Neural progenitor cell (in vitro differentiated cells): ENCODE measurements at regions not wholly inside any gene's neighbourhood (a gene's known extent, or its start where the extent isn't known, plus 50 kb on each side); places are given as distances from the start of the nearest gene placed in this dataset.

Experiments used
- DNase-seq: peaks from one replicate; pipeline ENCODE4 v3.0.0-alpha.2; 2016; ENCODE audit warnings: low spot score
- H2AFZ ChIP-seq: fragments of 200-600 bp; sonication (generic); replicated peaks from 2 replicates; pipeline ENCODE4 v1.6.1; 2016; ENCODE audit warnings: antibody characterized with exemption
- H3F3A ChIP-seq: fragments of 200-600 bp; sonication (generic); 2 replicates; pipeline ENCODE4 v1.6.1; 2016; ENCODE audit warnings: antibody characterized with exemption, low read depth
- H3K27ac ChIP-seq: fragments of 200-600 bp; sonication (generic); 2 replicates; pipeline ENCODE4 v1.5.1; 2016; ENCODE audit warnings: mild to moderate bottlenecking
- H3K27me3 ChIP-seq: fragments of 200-600 bp; sonication (generic); 2 replicates; pipeline ENCODE4 v1.6.1; 2016; ENCODE audit warnings: mild to moderate bottlenecking, moderate library complexity
- H3K36me3 ChIP-seq: fragments of 200-600 bp; sonication (generic); 2 replicates; pipeline ENCODE4 v1.5.1; 2016
- H3K4me1 ChIP-seq: fragments of 200-600 bp; sonication (generic); 2 replicates; pipeline ENCODE4 v1.6.1; 2016; ENCODE audit warnings: mixed run types
- H3K4me2 ChIP-seq: fragments of 200-600 bp; sonication (generic); 2 replicates; pipeline ENCODE4 v1.6.1; 2016
- H3K4me3 ChIP-seq: fragments of 200-600 bp; sonication (generic); 2 replicates; pipeline ENCODE4 v1.5.1; 2016
- H3K79me2 ChIP-seq: fragments of 200-600 bp; sonication (generic); 2 replicates; pipeline ENCODE4 v1.6.1; 2016; ENCODE audit warnings: low read depth
- H3K9ac ChIP-seq: fragments of 200-600 bp; sonication (generic); 2 replicates; pipeline ENCODE4 v1.6.1; 2016
- H3K9me3 ChIP-seq: fragments of 200-600 bp; sonication (generic); 2 replicates; pipeline ENCODE4 v1.5.1; 2016; ENCODE audit warnings: low read depth
- H4K20me1 ChIP-seq: fragments of 200-600 bp; sonication (generic); 2 replicates; pipeline ENCODE4 v1.6.1; 2016; ENCODE audit warnings: low read depth
- H3K27ac Mint-ChIP-seq: 3 replicates; pipeline ENCODE4 v1.8.0; 2021; ENCODE audit warnings: mixed read lengths
- H3K27me3 Mint-ChIP-seq: 2 replicates; pipeline ENCODE4 v1.8.0; 2022; ENCODE audit warnings: low read depth, mild to moderate bottlenecking, inconsistent platforms, moderate library complexity, mixed read lengths; ENCODE audit not compliant: insufficient read depth
- H3K36me3 Mint-ChIP-seq: 3 replicates; pipeline ENCODE4 v1.8.0; 2021; ENCODE audit warnings: mixed read lengths
- H3K4me1 Mint-ChIP-seq: 3 replicates; pipeline ENCODE4 v1.8.0; 2021; ENCODE audit warnings: mixed read lengths
- H3K4me3 Mint-ChIP-seq: 3 replicates; pipeline ENCODE4 v1.8.0; 2021; ENCODE audit warnings: mild to moderate bottlenecking, moderate library complexity, mixed read lengths
- H3K9me3 Mint-ChIP-seq: 3 replicates; pipeline ENCODE4 v1.8.0; 2020; ENCODE audit warnings: mixed read lengths
- CTCF ChIP-seq: fragments of 200-600 bp; sonication (generic); IDR thresholded peaks from 2 replicates; pipeline ENCODE4 v1.5.1; 2017; ENCODE audit warnings: antibody characterized with exemption, mild to moderate bottlenecking
- EZH2 ChIP-seq: fragments of 200-600 bp; sonication (generic); IDR thresholded peaks from 2 replicates; pipeline ENCODE4 v1.6.1; 2017; ENCODE audit warnings: antibody characterized with exemption, mild to moderate bottlenecking, moderate library complexity
- EZH2phosphoT487 ChIP-seq: fragments of 200-600 bp; sonication (generic); IDR thresholded peaks from 2 replicates; pipeline ENCODE4 v1.6.1; 2017; ENCODE audit warnings: antibody characterized with exemption

- H3K27ac Mint-ChIP-seq: no peak overlapping the region
- no peak for DNase-seq
- H3K4me3 Mint-ChIP-seq: no peak overlapping the region
- Histone ChIP-seq H3K4me1 (no peaks in the 10 kb centered on the region), H3K4me2 (no peak overlapping the region), H3K79me2 (no peaks in the 10 kb centered on the region), H3K27ac (no peak overlapping the region), H3K27me3 (no peaks in the 10 kb centered on the region), H3K4me3 (no peak overlapping the region), H3K36me3 (no peaks in the 10 kb centered on the region), H4K20me1 (no peaks in the 10 kb centered on the region), H3K9me3 (no peaks in the 10 kb centered on the region), H2AFZ (no peak overlapping the region), H3F3A (no peaks in the 10 kb centered on the region), H3K9ac (no peak overlapping the region)
- H3K36me3 Mint-ChIP-seq: no peaks in the 10 kb centered on the region
- H3K27me3 Mint-ChIP-seq: no peaks in the 10 kb centered on the region
- H3K9me3 Mint-ChIP-seq: no peaks in the 10 kb centered on the region
- H3K4me1 Mint-ChIP-seq: no peaks in the 10 kb centered on the region
- TF ChIP-seq EZH2phosphoT487 (no peak), EZH2 (no peak), CTCF (no peak)
Measured at GRCh38 chr6:56299916-56300315, 52.5 kb upstream of the COL21A1 start.

GRCh38 chr6:56297022-56297989, 49.9 kb upstream of the COL21A1 start:
- no peak overlapping the region for H3K27ac Mint-ChIP-seq
- H3K4me3 Mint-ChIP-seq: no peak overlapping the region
- no peak overlapping the region for H3K4me3 ChIP-seq
- H3K36me3 Mint-ChIP-seq: no peaks in the 10 kb centered on the region
- no peaks in the 10 kb centered on the region for H3K36me3 ChIP-seq
- no peak overlapping the region for H2AFZ ChIP-seq
- H3K27me3 ChIP-seq: no peaks in the 10 kb centered on the region
- H3K79me2 ChIP-seq: no peaks in the 10 kb centered on the region
- no peaks in the 10 kb centered on the region for H3K9me3 ChIP-seq
- H3K27me3 Mint-ChIP-seq: no peaks in the 10 kb centered on the region
- no peak for TF ChIP-seq EZH2phosphoT487
- no peak for TF ChIP-seq CTCF
- no peak for TF ChIP-seq EZH2
- no peak overlapping the region for H3K27ac ChIP-seq
- no peak overlapping the region for H3K4me2 ChIP-seq
- peaks cover 2% of the 10 kb centered on the region for H3K4me1 Mint-ChIP-seq
- no peaks in the 10 kb centered on the region for H3K9me3 Mint-ChIP-seq
- no peak for DNase-seq
- H3K4me1 ChIP-seq: no peaks in the 10 kb centered on the region
- H3F3A ChIP-seq: no peaks in the 10 kb centered on the region
- H4K20me1 ChIP-seq: no peaks in the 10 kb centered on the region
- H3K9ac ChIP-seq: no peak overlapping the region
